Colonic mucosa (tissue), 4 donors: ENCODE measurements at regions not wholly inside any gene's neighbourhood (a gene's known extent, or its start where the extent isn't known, plus 50 kb on each side); places are given as distances from the start of the nearest gene placed in this dataset.

Experiments
- DNase-seq: peaks from one replicate; pipeline ENCODE4 v3.0.0-alpha.2; 2020
- H3K27ac ChIP-seq: fragments of 200-600 bp; one replicate; pipeline ENCODE4 v1.8.0; 2021
- H3K27me3 ChIP-seq: fragments of 200-600 bp; one replicate; pipeline ENCODE4 v1.8.0; 2021
- H3K36me3 ChIP-seq: fragments of 200-600 bp; one replicate; pipeline ENCODE4 v1.8.0; 2021
- H3K4me1 ChIP-seq: fragments of 200-600 bp; one replicate; pipeline ENCODE4 v1.8.0; 2021; ENCODE audit warnings: mild to moderate bottlenecking
- H3K4me3 ChIP-seq: fragments of 200-600 bp; one replicate; pipeline ENCODE4 v1.8.0; 2021
- H3K9ac ChIP-seq, 2 donors: one replicate each; pipeline ENCODE4 v1.7.0; 2013; ENCODE audit warnings: control low read depth in 2 of 2, low read depth in 2 of 2, low read length in 2 of 2
- H3K9me3 ChIP-seq: fragments of 200-600 bp; one replicate; pipeline ENCODE4 v1.8.0; 2021
- CTCF ChIP-seq: fragments of 200-600 bp; IDR thresholded peaks from one replicate; pipeline ENCODE4 v1.8.0; 2022; ENCODE audit warnings: antibody characterized with exemption, mild to moderate bottlenecking
- intact Hi-C: fragments of 100-400 bp; cut with DNase I; formaldehyde crosslinking; loops from one replicate; pipeline ENCODE4 v1.14.1; 2022
- donor health status: healthy.
- donor health status: DM: no; HTN: no; CAD: no.
- donor health status: DM: no; HTN: no; CAD: no.

DNA sequence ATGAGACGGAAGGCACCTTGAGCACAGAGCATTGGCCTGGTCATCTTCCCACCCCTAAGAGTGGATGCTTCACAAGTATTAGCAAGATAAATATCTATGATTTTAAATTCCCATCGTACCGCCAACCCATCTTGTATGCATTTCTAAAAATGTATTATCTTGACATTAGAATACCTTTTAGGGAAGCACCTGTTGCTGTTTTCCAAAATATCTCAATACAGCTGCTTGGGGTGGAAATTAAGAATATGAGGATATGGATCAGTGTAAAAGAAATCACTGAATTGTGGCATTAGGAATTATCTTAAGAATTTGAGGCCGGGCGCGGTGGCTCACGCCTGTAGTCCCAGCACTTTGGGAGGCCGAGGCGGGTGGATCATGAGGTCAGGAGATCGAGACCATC lies 166.3 kb downstream of the ETS2 start:
- intact Hi-C loops, result no loop called here
- no peak for TF ChIP-seq CTCF
- no peak for DNase-seq

DNA sequence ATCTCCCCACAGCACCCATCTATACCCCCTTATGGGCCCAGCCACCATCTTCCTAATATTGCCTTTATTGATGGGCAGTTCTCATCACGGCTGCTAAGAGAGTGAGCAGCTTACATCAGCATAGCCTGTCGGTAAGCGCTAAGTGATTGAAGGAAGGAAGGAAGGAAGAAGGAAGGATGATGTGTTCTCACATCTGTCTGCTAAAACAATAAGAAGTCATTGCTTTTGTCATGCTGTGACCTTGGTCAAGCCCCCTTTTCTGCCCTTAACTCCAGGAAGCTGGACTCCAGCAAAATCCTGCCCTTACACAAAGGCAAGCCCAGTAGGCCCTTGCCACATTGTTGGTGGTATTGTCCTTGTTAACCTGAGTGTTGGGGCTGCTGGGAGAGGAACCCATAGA lies 165.0 kb downstream of the ETS2 start:
- intact Hi-C loops, result no loop called here
- H3K4me1 ChIP-seq, result no peaks in the 10 kb centered on the region
- no peaks in the 10 kb centered on the region for H3K36me3 ChIP-seq
- H3K9me3 ChIP-seq, result no peaks in the 10 kb centered on the region
- H3K9ac ChIP-seq, result no peak overlapping the region
- H3K4me3 ChIP-seq, result no peak overlapping the region
- no peaks in the 10 kb centered on the region for H3K27me3 ChIP-seq
- H3K27ac ChIP-seq, result no peak overlapping the region
- no peak for DNase-seq
- no peak for TF ChIP-seq CTCF

More for the DNA sequence above, 166.3 kb downstream of the ETS2 start:
- no peak overlapping the region for H3K27ac ChIP-seq
- no peaks in the 10 kb centered on the region for H3K9me3 ChIP-seq
- H3K4me1 ChIP-seq, result no peaks in the 10 kb centered on the region
- no peaks in the 10 kb centered on the region for H3K36me3 ChIP-seq
- H3K9ac ChIP-seq, result no peak overlapping the region
- no peaks in the 10 kb centered on the region for H3K27me3 ChIP-seq
- H3K4me3 ChIP-seq, result no peak overlapping the region

DNA sequence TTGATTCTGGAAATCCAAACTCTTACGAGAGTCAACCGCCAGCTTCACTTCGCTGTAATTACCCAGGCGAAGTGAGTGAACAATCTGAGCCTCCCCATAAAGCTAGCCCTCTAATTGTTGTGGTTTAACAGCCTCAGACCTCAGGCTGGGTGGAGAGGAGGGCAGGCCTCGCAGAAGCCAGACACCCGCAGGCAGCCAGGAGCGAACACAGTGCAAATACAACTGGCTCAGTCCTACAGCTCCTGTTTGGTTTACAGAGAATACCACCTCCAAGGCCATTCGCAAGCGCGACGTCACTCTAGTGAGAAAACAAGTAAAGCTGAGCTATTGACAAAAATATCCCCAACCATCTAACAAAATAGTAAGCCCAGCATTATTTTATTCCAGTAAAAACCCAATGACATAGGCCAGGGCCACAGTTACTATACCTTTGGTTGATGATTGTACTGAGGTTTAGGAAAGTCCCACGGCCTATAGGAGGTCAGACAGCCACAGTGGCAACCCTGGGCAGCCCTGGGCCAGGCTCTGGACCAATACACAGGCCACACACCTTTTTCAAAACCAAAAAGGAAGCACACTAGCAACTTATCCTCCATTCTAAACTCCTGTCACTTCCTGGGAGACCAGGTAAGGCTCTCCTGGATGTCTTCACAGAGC lies 163.3 kb downstream of the ETS2 start:
- Histone ChIP-seq H3K4me1 (no peaks in the 10 kb centered on the region), H3K27ac (no peak overlapping the region), H3K9ac (no peak overlapping the region), H3K27me3 (no peaks in the 10 kb centered on the region), H3K9me3 (no peaks in the 10 kb centered on the region), H3K36me3 (no peaks in the 10 kb centered on the region), H3K4me3 (no peak overlapping the region)
- DNase-seq, result no peak
- no peak for TF ChIP-seq CTCF
- intact Hi-C loops, result no loop called here

- Histone ChIP-seq H3K9ac (peak overlapping the region; percentile 20 to 42), H3K9me3 (no peaks in the 10 kb centered on the region), H3K27me3 (no peaks in the 10 kb centered on the region), H3K4me3 (no peak overlapping the region), H3K27ac (peak overlapping the region; percentile 32), H3K36me3 (no peaks in the 10 kb centered on the region), H3K4me1 (no peaks in the 10 kb centered on the region)
- peak; percentile 93 for DNase-seq
- intact Hi-C loops, result no loop called here
- TF ChIP-seq CTCF, result no peak
These were observed 160.3 kb downstream of the ETS2 start for GRCh38 chr21:38965910-38966504.

GRCh38 chr21:38965241-38965640 lies 159.5 kb downstream of the ETS2 start:
- H3K4me1 ChIP-seq, result no peaks in the 10 kb centered on the region
- DNase-seq, result no peak
- no peaks in the 10 kb centered on the region for H3K36me3 ChIP-seq
- H3K4me3 ChIP-seq, result no peak overlapping the region
- no peaks in the 10 kb centered on the region for H3K27me3 ChIP-seq
- no peak overlapping the region for H3K9ac ChIP-seq
- H3K9me3 ChIP-seq, result no peaks in the 10 kb centered on the region
- H3K27ac ChIP-seq, result peak overlapping the region; percentile 21
- intact Hi-C loops, result no loop called here
- TF ChIP-seq CTCF, result no peak
